HEK293T (cell line): ENCODE measurements at regions not wholly inside any gene's neighbourhood (a gene's known extent, or its start where the extent isn't known, plus 50 kb on each side); places are given as distances from the start of the nearest gene placed in this dataset.

Experiments used
- BHLHE40 ChIP-seq: fragments of 450-650 bp; IDR thresholded peaks from 2 replicates; pipeline ENCODE4 v1.6.1; 2016; ENCODE audit warnings: mild to moderate bottlenecking, moderate library complexity, borderline replicate concordance
- ELF4 ChIP-seq: fragments of 450-650 bp; IDR thresholded peaks from 2 replicates; pipeline ENCODE4 v1.6.1; 2017; ENCODE audit warnings: antibody characterized with exemption
- FOXA1 ChIP-seq: fragments of 450-650 bp; IDR thresholded peaks from 2 replicates; pipeline ENCODE4 v1.6.1; 2016; ENCODE audit warnings: mild to moderate bottlenecking
- FOXK2 ChIP-seq: fragments of 450-650 bp; IDR thresholded peaks from 2 replicates; pipeline ENCODE4 v1.6.1; 2016; ENCODE audit warnings: mild to moderate bottlenecking
- FOXM1 ChIP-seq: fragments of 450-650 bp; IDR thresholded peaks from 2 replicates; pipeline ENCODE4 v1.6.1; 2017; ENCODE audit warnings: mild to moderate bottlenecking, borderline replicate concordance
- HDGF ChIP-seq: fragments of 450-650 bp; IDR thresholded peaks from 2 replicates; pipeline ENCODE4 v1.6.1; 2017; ENCODE audit warnings: antibody characterized with exemption, borderline replicate concordance
- L3MBTL2 ChIP-seq: fragments of 450-650 bp; conservative IDR thresholded peaks from 2 replicates; pipeline ENCODE4 v1.6.1; 2016; ENCODE audit warnings: mild to moderate bottlenecking
- LEF1 ChIP-seq: fragments of 450-650 bp; IDR thresholded peaks from 2 replicates; pipeline ENCODE4 v1.6.1; 2017; ENCODE audit warnings: mild to moderate bottlenecking, borderline replicate concordance
- NFRKB ChIP-seq: fragments of 450-650 bp; IDR thresholded peaks from 2 replicates; pipeline ENCODE4 v1.6.1; 2016; ENCODE audit warnings: mild to moderate bottlenecking, moderate library complexity
- PKNOX1 ChIP-seq: fragments of 450-650 bp; IDR thresholded peaks from 2 replicates; pipeline ENCODE4 v1.6.1; 2016
- SP1 ChIP-seq: fragments of 450-650 bp; IDR thresholded peaks from 2 replicates; pipeline ENCODE4 v1.6.1; 2017
- SUZ12 ChIP-seq: fragments of 450-650 bp; IDR thresholded peaks from 2 replicates; pipeline ENCODE4 v1.6.1; 2016; ENCODE audit warnings: mild to moderate bottlenecking
- TARDBP ChIP-seq: fragments of 450-650 bp; IDR thresholded peaks from 2 replicates; pipeline ENCODE4 v1.6.1; 2016
- ZNF384 ChIP-seq: fragments of 450-650 bp; IDR thresholded peaks from 2 replicates; pipeline ENCODE4 v1.6.1; 2016

GRCh38 chr9:22211588-22212360 is 202.7 kb upstream of the CDKN2B start:
- no peak for TF ChIP-seq HDGF
- TF ChIP-seq SUZ12: no peak
- no peak for TF ChIP-seq L3MBTL2
- TF ChIP-seq BHLHE40: no peak
- no peak for TF ChIP-seq PKNOX1
- no peak for TF ChIP-seq TARDBP
- TF ChIP-seq FOXM1: no peak
- no peak for TF ChIP-seq LEF1
- no peak for TF ChIP-seq ELF4
- no peak for TF ChIP-seq NFRKB
- TF ChIP-seq FOXA1: no peak
- no peak for TF ChIP-seq FOXK2
- TF ChIP-seq ZNF384: no peak
- TF ChIP-seq SP1: no peak
